Retinal pigment epithelial cell (primary cell): ENCODE measurements at regions not wholly inside any gene's neighbourhood (a gene's known extent, or its start where the extent isn't known, plus 50 kb on each side); places are given as distances from the start of the nearest gene placed in this dataset.
A peak's percentile ranks its signal among the peaks of the same experiment; 100 is the strongest.

ENCODE experiments used
- DNase-seq: peaks from one replicate; pipeline ENCODE4 v3.0.0-alpha.2; 2010; ENCODE audit warnings: low read depth
- H3K4me3 ChIP-seq: 2 replicates; pipeline ENCODE4 v1.5.1; 2011; ENCODE audit warnings: mild to moderate bottlenecking, low read length, control low read depth, moderate library complexity
- CTCF ChIP-seq: conservative IDR thresholded peaks from 2 replicates; pipeline ENCODE4 v1.5.1; 2011; ENCODE audit warnings: low read depth, low read length, control low read depth, inconsistent platforms

- TF ChIP-seq CTCF: no peak
- DNase-seq: no peak
- no peak overlapping the region for H3K4me3 ChIP-seq
Observed at GRCh38 chr4:81743731-81744435, 272.2 kb upstream of the RASGEF1B start.

- H3K4me3 ChIP-seq: no peak overlapping the region
- no peak for DNase-seq
Observed at GRCh38 chr4:81740487-81740886, 268.8 kb upstream of the RASGEF1B start.

GRCh38 chr4:81738891-81739290 is 267.2 kb upstream of the RASGEF1B start:
- no peak for DNase-seq
- no peak for TF ChIP-seq CTCF
- no peak overlapping the region for H3K4me3 ChIP-seq

More at GRCh38 chr4:81740487-81740886, 268.8 kb upstream of the RASGEF1B start:
- no peak for TF ChIP-seq CTCF

GRCh38 chr4:81737865-81738559 is 266.3 kb upstream of the RASGEF1B start:
- no peak for DNase-seq
- no peak for TF ChIP-seq CTCF
- H3K4me3 ChIP-seq: no peak overlapping the region

- no peak for TF ChIP-seq CTCF
- no peak overlapping the region for H3K4me3 ChIP-seq
- no peak for DNase-seq
Observed at GRCh38 chr4:81736324-81736723, 264.6 kb upstream of the RASGEF1B start.

GRCh38 chr4:81732980-81733379 is 261.3 kb upstream of the RASGEF1B start:
- no peak for DNase-seq
- H3K4me3 ChIP-seq: no peak overlapping the region
- TF ChIP-seq CTCF: no peak

GRCh38 chr4:81724925-81725329 is 253.2 kb upstream of the RASGEF1B start:
- peak; percentile 6 for DNase-seq
- TF ChIP-seq CTCF: no peak
- H3K4me3 ChIP-seq: no peak overlapping the region
